ENCODE measurements at regions not wholly inside any gene's neighbourhood (a gene's known extent, or its start where the extent isn't known, plus 50 kb on each side); places are given as distances from the start of the nearest gene placed in this dataset.
"Not testable (repeated sequence)": the region's sequence is repeated elsewhere in the genome, so short reads cannot be mapped to it uniquely, and the experiment has no call there.

DNA sequence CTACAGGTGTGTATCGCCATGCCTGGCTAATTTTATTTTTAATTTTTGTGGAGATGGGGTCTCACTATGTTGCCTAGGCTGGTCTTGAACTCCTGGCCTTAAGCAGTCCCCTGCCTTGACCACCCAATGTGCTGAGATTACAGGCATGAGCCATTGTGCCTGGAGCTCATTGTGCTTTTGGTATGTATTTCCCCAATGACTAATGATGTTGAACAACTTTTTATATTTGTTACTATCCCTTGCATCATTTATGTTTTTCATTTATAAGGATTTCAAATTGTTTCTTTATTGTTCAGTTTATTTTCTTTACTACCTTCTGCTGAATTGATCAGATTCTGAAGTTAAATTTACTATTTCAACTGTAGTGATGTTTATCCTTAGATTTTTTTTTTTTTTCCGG is 199.7 kb downstream of the CEP135 start:
- DNase-seq (ENCODE audit: low read depth in 2 of 2, low spot score in 1 of 2), result no peak

DNA sequence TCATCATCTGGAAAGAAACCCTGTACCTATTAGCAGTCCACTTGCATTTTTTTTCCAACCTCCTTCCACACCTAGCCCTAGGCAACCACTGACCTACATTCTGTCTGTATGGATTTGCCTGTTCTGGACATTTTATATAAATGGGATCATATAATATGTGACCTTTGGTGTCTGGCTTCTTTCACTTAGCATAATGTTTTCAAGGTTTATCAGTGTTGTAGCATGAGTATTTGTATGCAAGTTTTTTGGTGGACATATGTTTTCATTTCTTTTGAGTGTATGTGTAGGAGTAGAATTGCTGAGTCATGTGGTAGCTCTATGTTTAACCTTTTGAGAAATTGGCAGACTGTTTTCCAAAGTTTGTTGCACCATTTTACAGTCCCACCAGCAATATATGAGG is 198.6 kb downstream of the CEP135 start:
- no peak for DNase-seq (ENCODE audit: low read depth in 2 of 2, low spot score in 1 of 2)

DNA sequence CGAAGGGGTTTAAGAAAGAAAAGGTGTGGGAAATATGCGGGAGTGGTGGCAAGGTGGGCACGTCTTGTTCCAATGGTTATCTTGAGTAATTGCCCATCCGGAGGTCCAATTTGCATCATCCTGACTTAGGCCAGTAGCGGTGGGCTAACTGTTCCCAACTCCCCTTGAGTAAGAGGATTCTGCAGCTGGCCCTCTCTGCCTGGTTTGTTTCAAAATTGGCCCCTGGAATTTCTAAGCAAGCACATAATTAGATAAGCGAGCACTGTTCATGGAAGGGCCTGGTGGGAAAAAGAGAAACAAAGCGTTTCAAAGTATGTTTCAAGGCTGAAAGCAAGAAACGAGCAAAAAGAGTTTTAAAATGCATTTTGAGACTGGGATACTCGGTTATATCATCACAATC is 198.2 kb downstream of the CEP135 start:
- no peak for DNase-seq (ENCODE audit: low read depth in 2 of 2, low spot score in 1 of 2)

DNA sequence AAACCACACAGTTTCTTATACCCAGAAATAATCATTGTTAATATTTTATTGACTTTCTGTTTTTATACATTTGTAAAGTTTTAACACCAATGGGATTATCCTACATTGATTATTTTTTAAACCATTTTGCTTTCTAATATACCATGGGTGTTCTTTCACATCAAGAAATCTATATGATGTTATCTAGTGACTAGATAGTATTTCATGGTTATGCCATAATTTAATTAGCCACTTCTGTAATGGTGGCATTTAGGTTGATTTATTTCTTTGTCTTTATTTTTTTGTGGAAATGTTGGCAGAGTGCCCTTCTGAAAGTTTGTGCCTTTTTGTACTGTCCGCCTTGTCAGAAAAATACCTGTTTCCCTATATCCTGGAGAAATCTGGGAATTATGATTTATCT is 193.3 kb downstream of the CEP135 start:
- DNase-seq (ENCODE audit: low read depth in 2 of 2, low spot score in 1 of 2), result no peak

DNA sequence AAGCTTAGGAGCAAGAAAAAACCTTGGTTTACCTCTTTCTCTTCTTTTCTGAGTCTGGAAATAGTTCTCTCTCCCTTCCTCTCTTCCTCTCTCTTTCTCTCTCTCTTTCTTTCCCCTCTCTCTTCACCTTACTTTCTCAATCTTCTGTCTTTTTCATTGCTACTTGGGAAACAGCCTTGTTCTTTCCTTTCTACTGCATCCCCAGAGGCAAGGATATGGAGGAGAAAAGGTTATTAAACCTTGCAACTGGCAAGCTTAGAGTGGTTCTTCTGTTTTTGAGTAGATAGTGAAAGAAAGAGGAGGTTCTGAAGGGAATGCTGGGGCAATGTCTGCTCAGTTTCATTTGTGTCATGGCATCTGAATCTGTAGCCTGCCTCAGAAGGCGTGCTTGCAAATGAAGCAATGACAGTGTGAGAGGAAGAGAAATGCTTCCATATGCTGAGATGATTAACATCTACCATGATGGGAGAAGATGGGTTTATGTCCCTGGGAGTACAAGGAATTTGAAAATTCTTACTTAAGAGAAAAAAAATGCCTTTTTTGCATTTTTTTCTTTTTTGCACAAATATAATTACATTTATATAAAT is 190.6 kb downstream of the CEP135 start:
- no peak for DNase-seq (ENCODE audit: low read depth in 2 of 2, low spot score in 1 of 2)

DNA sequence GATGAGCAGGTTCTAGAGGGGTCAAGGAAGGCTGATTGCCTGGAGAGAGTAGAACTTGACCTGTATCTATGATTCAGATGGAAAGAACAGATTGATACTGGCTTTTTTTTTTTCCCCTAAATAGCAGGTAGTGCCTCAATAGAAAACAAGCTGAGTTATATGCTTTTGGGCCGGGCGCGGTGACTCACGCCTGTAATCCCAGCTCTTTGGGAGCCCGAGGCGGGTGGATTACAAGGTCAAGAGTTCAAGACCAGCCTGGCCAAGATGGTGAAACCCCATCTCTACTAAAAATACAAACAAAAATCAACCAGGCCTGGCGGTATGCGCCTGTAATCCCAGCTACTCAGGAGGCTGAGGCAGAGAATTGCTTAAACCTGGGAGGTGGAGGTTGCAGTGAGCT is 186.1 kb downstream of the CEP135 start:
- DNase-seq (ENCODE audit: low read depth in 2 of 2, low spot score in 1 of 2), result not testable (repeated sequence)

DNA sequence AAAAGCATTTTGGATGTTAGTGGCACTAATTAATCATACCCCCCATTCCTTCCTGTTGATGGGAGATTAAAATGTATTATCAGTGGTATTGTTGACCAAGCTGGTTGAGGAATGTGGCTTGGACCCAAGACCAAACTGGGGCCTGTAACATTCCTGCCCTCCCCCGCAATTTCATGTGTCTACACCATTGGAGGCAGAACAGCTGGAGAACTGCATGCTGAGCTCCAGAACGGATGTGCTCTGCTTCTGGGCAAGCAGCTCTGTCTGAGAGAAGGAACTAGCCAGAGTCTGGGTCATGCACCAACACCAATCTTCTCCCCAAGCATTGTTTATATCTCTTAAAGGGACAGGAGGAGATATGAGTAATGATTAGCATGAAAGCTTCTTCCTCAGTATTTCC is 185.5 kb downstream of the CEP135 start:
- DNase-seq (ENCODE audit: low read depth in 2 of 2, low spot score in 1 of 2), result no peak

DNA sequence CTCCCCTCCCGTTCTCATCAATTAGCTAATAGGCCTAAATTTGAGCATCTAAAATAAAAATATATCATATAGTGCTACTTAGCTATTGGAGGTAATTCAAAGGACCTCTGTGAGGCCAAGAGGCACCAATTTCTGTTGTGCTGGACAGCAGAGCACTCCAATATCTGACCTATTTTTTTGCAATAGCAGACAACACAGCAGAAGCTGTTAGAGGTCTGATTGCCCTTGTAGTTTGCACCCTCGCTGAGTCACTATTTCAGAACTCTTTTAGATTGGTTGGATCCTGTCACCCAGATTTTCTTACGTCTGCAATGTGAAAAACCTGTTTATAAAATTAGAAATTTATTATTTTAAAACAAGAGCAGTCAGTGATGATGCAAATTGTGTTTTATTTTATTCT is 184.1 kb downstream of the CEP135 start:
- no peak for DNase-seq (ENCODE audit: low read depth in 2 of 2, low spot score in 1 of 2)

DNA sequence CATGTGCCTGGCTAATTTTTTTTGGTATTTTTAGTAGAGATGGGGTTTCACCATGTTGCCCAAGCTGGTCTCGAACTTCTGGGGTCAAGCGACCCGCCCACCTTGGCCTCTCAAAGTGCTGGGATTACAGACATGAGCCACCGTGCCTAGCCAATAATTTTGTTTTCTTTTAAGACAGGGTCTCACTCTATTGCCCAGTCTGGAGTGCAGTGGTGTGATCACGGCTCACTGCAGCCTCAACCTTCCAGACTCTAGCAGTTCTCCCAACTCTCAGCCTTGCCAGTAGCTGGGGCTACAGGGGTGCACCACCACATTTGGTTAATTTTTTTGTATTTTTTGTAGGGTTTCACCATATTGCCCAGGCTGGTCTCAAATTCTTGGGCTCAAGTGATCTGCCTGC is 183.4 kb downstream of the CEP135 start:
- not testable (repeated sequence) for DNase-seq (ENCODE audit: low read depth in 2 of 2, low spot score in 1 of 2)

DNA sequence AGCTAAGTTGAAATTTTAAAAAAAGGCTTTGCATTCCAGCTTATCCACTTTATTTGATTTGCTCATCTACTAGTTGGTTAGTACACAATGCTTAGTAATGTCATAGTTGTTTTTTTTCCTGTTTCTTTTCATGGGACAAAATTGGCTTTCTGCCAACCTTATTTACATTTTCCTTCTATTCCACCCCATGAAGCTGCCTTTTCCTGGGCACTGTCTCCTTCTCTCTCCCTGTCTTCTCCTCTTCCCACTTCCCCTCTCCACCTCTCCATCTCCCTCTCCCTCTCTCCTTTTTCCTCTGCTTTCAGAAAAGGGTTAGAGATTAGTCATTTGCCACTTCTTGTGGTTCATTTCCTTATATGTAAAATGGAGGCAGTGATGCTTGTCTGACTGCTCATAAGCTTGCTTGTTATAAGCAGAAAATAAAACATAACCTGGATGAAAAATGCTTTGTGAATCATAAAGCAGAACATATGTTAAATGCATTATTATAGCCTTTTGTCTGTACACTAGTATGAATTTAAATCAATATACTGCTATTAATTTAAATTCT is 181.9 kb downstream of the CEP135 start:
- no peak for DNase-seq (ENCODE audit: low read depth in 2 of 2, low spot score in 1 of 2)

DNA sequence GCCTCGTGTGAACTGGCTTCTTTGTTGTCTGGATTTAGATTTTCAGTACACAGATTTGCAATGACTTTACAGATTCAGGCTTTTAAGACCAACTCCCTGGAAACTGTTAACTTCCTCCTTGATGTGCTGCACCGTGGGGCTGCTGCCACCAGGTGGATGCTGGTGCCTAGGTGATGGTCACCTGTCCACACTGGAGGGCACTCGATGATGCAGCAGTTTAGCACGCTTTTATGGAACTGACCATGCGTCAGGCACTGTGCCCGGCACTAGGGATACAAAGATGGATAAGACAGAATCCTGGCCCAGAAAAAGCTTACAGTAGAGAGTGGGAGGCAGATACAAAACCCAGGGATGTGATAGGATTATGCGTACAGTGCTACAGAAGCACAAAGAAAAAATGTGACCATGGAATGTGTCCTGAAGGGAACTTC is 180.7 kb downstream of the CEP135 start:
- DNase-seq (ENCODE audit: low read depth in 2 of 2, low spot score in 1 of 2), result no peak

DNA sequence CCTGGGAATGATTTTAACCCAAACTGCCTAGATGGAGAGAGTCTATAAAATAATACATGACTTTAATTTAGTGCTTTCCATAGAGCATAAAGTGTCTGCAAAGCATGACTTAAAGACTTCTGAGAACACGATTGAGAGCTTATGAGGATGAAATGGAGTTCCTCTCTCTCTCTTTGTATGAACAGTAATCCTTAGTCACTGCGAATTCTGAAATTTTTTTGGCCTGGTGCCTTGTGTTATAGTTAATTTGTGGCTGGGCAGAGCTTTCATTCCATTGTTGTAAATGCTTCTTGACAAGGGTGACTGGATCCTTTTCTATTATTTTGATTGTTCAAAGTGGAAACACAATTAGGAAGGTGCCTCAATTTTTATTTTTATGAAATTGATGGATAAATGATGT is 179.5 kb downstream of the CEP135 start:
- DNase-seq (ENCODE audit: low read depth in 2 of 2, low spot score in 1 of 2), result no peak

DNA sequence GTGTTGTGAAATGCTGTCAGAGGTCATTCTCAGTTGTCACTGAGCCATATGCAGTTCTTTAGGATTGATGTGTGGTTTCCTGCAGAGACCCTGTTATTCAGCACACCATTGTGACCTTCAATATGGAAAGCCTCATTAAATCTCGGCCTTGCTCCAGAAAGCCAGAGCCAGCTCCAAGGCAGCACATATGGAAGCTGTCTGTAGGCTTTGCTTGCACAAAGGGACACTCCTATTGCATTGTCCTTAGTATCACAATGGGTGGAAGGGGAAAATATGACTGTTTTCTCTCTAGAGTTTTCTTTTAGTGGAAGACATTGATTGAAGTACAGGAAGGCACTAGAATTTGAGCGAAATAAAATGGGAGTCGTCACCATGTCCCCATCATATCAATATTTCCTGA is 179.0 kb downstream of the CEP135 start:
- DNase-seq (ENCODE audit: low read depth in 2 of 2, low spot score in 1 of 2), result no peak

DNA sequence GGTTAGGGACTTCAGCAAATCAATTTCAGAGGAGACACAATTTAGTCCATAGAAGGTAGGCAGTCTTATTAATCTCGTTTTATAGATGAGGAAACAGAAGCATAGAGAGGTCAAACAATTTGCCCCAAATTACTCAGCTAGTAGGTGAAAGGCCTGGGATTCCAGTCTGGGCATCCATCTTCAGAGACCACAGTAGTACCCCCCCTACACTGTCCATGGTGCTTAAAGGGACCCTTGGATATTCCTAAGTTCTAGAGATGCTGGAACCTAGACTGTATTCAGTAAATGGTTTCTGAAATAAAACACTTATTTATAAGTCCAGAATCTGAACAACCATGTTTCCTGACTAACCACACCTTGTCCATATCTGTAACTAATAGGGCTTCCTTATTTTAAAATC is 174.8 kb downstream of the CEP135 start:
- DNase-seq (ENCODE audit: low read depth in 2 of 2, low spot score in 1 of 2), result no peak

DNA sequence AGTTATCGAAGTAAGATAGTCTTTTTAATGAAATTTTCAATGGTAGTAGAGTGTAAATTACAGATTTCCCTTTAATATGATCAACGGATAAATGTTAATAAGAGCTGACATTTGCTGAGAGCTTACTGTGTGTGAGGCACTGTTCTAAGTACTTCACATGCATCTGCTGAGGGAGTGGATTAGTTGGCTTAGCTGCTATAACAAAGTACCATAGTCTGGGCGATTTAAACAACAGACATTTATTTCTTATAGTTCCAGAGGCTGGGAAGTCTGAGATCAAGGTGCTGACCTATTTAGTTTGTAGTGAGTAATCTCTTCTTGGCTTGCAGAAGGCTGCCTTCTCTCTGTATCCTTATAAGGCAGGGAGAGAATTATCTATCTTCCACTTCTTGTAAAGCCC is 174.3 kb downstream of the CEP135 start:
- DNase-seq (ENCODE audit: low read depth in 2 of 2, low spot score in 1 of 2), result no peak

DNA sequence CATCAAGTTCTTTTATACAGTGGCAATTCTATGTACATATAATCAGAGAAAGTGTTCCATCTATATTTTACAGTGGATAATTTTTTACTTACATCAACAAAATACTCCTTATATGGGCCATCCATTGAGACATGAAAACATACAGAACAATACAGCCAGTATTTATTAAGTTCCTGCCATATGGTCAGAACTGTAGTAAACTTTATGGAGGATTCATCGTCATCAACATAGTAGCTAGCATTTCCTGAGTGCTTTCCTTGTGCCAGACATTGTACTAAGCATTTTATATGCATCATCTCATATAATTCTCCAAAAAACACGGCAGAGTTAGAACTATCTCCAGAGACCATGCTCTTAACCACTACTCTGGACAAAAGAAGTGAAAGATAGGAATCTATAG is 170.1 kb downstream of the CEP135 start:
- no peak for DNase-seq (ENCODE audit: low read depth in 2 of 2, low spot score in 1 of 2)

DNA sequence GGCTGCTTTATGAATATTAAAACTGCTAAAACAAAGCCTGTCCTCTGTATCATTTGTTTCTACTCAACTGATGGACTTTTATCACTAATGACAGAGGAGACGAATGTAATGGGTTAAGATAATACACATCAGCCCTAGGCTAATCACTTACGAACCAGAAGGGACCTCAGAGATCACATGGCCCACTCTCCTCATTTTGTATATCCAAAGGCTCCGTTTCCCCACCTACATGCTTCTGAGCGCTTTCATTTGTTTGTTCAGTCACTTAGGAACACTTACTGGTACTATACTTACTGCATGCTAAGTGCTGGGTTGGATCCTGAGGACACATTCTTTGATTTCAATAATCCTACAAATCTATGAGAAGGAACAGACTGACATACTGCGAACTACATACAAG is 169.3 kb downstream of the CEP135 start:
- DNase-seq (ENCODE audit: low read depth in 2 of 2, low spot score in 1 of 2), result no peak

DNA sequence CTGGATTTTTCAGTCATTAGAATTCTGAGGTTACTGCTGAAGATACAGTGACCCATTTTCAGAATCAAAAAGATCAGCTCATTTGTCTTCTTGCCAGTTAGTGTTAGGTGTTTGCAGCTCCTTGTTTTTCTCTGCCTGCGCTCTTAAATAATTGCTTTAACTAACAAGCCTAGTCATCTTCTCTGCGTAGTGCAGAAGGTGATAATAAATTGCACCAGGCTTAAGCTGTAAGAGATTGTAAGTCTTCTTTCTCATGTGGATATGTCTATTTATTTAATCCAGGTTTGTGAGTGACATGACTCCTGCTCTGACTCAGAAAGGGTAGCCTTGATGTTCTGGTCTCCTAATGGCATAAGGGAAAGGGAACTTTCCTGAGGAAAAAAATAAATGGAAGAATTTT is 167.2 kb downstream of the CEP135 start:
- no peak for DNase-seq (ENCODE audit: low read depth in 2 of 2, low spot score in 1 of 2)

DNA sequence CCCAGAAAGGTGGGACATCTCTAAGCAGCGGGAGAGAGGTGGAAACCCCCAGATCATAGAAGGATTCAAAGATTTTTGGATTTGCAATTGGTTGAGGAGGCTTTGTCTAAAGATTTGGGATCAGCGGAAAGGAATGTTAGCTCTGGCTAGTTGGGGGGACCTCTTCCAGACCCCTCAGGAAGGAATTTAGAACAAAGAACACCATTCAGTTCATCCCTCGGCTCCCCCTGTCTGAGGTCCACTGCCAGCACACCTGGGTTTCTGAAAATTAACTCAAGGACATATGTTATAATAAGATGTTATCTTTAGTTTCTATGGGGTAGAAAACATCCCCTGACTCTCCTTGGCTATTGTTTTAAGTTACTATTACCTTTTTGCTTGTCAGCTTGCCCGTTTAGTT is 163.6 kb downstream of the CEP135 start:
- DNase-seq (ENCODE audit: low read depth in 2 of 2, low spot score in 1 of 2), result no peak

DNA sequence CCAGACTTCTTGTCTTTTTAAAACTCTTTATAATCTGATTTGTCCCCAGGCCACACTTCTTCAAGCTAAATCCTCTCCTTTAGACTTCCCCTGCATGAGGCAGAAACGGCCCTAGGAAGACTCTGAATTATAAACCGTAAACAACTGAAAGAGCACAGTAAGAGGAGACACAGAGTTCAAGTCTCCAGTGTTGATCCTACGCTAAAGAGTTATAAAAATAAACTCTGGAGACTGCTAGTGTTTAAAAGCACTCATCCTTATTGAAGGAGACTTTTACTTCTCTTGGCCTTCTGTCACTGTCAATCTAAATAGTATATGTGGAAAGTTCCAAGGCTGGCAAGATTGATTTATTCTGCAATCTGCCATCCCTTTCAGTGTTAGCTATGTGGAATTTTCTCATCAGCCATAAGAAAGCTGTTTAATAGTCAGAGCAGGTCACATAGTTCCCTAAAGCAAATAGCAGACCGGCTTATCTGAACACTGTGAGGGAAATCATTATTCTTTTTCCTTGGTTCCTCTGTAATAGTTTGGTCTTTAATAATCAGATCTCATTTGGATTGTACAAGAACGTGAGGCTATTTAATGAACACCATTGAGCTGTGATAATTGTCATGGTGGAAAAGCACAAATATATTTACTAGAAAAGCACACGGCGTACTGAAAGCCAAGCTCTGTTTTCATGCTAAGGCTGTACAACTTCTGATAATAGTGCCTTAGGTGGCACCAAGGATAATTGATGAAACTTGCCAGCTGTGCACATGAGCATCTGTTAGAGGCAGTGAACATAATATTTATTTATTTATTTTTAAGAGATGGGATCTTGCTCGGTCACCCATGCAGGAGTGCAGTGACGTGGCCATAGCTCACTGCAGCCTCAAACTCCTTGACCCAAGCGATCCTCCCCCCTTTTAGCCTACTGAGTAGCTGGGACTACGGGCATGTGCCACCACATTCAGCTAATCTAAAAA is 157.7 kb downstream of the CEP135 start:
- DNase-seq (ENCODE audit: low read depth in 2 of 2, low spot score in 1 of 2), result no peak

DNA sequence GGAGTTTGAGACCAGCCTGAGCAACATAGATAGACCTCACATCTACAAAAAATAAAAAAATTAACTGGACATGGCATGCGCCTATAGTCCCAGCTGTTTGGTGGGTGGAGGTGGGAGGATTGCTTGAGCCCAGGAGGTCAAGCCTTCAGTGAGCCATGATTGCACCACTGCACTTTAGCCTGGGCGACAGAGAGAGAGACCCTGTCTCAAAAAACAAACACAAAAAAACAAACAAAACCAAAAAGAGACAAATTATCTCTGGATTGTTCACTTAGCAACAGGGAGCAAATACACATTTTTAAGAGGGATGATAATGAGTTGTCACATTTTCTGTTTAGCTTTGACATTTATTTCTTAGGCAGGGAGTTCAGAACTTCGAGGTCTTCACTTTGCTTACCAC is 155.4 kb downstream of the CEP135 start:
- no peak for DNase-seq (ENCODE audit: low read depth in 2 of 2, low spot score in 1 of 2)

DNA sequence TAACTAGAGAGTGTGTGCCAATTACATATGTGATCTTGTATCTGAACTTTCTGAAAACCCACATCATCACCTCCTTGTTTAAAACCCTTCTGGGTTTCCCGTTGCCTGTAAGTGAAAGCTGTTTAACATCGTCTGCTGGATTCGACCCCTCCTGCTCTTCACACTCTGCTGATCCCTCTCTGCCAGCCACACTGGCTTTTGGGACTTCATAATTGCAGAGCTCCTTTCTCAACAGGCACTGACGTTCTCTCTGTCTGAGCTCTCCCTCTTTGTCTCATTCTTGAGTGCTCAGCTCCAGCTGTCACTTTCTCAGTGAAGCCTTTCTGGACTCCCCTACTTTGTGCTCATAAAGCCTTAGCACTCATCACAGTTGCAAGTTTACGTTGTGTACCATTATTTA is 153.9 kb downstream of the CEP135 start:
- DNase-seq (ENCODE audit: low read depth in 2 of 2, low spot score in 1 of 2), result no peak

Measured in stimulated activated CD8-positive, alpha-beta memory T cell treated with anti-CD3 and anti-CD28 coated beads, Interleukin-4, amount 100 ng/mL, for 4 hours (primary cell).